GM21515 (cell line): ENCODE measurements at regions not wholly inside any gene's neighbourhood (a gene's known extent, or its start where the extent isn't known, plus 50 kb on each side); places are given as distances from the start of the nearest gene placed in this dataset.

Source experiments
- ATAC-seq: cut with Tn5 transposase; IDR thresholded peaks from one replicate; pipeline ENCODE4 v1.9.1; 2021; ENCODE audit not compliant: unreplicated experiment

GRCh38 chr14:41409806-41410205, 196.9 kb upstream of the LRFN5 start:
- no peak for ATAC-seq

- ATAC-seq = no peak
Observed at GRCh38 chr14:41404126-41404525, 202.6 kb upstream of the LRFN5 start.

GRCh38 chr14:41403360-41403759, 203.3 kb upstream of the LRFN5 start:
- ATAC-seq = no peak

GRCh38 chr14:41397926-41398325, 208.8 kb upstream of the LRFN5 start:
- no peak for ATAC-seq

GRCh38 chr14:41393512-41393911, 213.2 kb upstream of the LRFN5 start:
- ATAC-seq = no peak

- ATAC-seq = no peak
Observed at GRCh38 chr14:41392226-41392625, 214.4 kb upstream of the LRFN5 start.

GRCh38 chr14:41389355-41389754, 217.3 kb upstream of the LRFN5 start:
- ATAC-seq = no peak

GRCh38 chr14:41385797-41386196, 220.9 kb upstream of the LRFN5 start:
- no peak for ATAC-seq

- no peak for ATAC-seq
Observed at GRCh38 chr14:41380017-41380416, 226.7 kb upstream of the LRFN5 start.

GRCh38 chr14:41378526-41378925, 228.2 kb upstream of the LRFN5 start:
- no peak for ATAC-seq

- ATAC-seq = no peak
Observed at GRCh38 chr14:41377932-41378331, 228.7 kb upstream of the LRFN5 start.

- ATAC-seq = no peak
Observed at GRCh38 chr14:41374092-41374491, 232.6 kb upstream of the LRFN5 start.

GRCh38 chr14:41362139-41362538, 244.5 kb upstream of the LRFN5 start:
- ATAC-seq = no peak

GRCh38 chr14:41360126-41360525, 246.6 kb upstream of the LRFN5 start:
- no peak for ATAC-seq

- no peak for ATAC-seq
Observed at GRCh38 chr14:41355866-41356265, 250.8 kb upstream of the LRFN5 start.

- no peak for ATAC-seq
Observed at GRCh38 chr14:41350476-41350875, 256.2 kb upstream of the LRFN5 start.

- no peak for ATAC-seq
Observed at GRCh38 chr14:41349289-41349910, 257.3 kb upstream of the LRFN5 start.

GRCh38 chr14:41343857-41344256, 262.8 kb upstream of the LRFN5 start:
- ATAC-seq = no peak

- no peak for ATAC-seq
Observed at GRCh38 chr14:41313196-41313595, 293.5 kb upstream of the LRFN5 start.

- no peak for ATAC-seq
Observed at GRCh38 chr14:41303506-41303905, 303.2 kb upstream of the LRFN5 start.

GRCh38 chr14:41302776-41303175, 303.9 kb upstream of the LRFN5 start:
- ATAC-seq = no peak

- no peak for ATAC-seq
Observed at GRCh38 chr14:41299924-41300323, 306.8 kb upstream of the LRFN5 start.

- ATAC-seq = no peak
Observed at GRCh38 chr14:41298328-41298690, 308.4 kb upstream of the LRFN5 start.
